GM12864 (cell line): ENCODE measurements at regions not wholly inside any gene's neighbourhood (a gene's known extent, or its start where the extent isn't known, plus 50 kb on each side); places are given as distances from the start of the nearest gene placed in this dataset.

Source experiments
- DNase-seq: peaks from one replicate; pipeline ENCODE4 v3.0.0-alpha.2; 2011; ENCODE audit warnings: low read depth
- H3K4me3 ChIP-seq: 2 replicates; pipeline ENCODE4 v1.5.1; 2011; ENCODE audit warnings: mild to moderate bottlenecking, low read depth, low read length, control low read depth
- CTCF ChIP-seq: IDR thresholded peaks from 2 replicates; pipeline ENCODE4 v1.5.1; 2011; ENCODE audit warnings: low read depth, mild to moderate bottlenecking, moderate library complexity, low read length, control low read depth, inconsistent platforms; ENCODE audit errors: missing control alignments

DNA sequence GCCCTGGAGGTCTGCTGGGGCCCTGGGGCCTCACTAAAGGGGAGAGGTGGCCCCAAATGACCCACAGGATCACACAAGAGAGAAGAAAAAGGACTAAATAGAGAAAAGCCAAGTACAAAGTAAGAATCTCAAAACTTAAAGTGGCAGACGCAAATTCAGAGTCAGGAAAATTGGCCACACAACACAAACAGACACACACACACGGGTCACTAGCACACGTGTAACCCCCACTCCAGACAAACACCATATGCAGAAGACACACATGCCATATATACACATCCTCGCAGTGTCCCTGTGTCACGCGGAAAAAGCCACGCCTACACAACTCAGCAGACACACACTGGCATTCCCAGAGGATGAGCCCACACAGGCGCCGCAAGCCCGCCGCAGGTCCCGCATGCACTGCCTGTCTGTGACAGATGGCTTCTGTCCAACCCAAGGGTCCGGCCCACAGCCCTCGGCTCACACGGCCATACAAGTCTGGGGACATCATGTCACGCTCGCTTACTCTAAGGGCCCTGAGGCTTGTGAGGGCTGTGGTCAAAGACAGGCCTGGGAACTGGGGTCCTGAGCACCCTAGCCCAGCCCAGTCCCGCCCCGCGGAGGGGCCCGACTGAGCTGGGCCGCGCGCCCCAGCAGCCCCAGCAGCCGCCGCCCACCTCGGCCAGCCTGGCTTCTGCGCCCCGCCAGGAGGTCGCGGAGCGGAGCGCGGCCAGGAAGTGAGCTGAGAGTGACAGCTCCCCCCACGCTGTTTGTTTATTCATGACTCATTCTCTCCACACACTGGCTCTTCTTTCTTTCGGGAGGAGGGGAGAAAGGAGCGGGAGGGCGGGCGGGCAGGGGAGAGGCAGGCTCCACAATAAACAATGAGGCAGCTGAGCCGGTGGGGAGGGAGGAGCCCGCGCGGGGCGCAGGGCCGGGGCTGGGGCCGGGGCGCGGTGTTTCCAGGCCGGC lies 95.5 kb upstream of the ZMIZ1 start:
- peak; percentile 55 for DNase-seq
- no peak for TF ChIP-seq CTCF
- peak overlapping the region; percentile 44 for H3K4me3 ChIP-seq

GRCh38 chr10:78973901-78974616 lies 94.7 kb upstream of the ZMIZ1 start:
- no peak for TF ChIP-seq CTCF
- peak overlapping the region; percentile 44 for H3K4me3 ChIP-seq
- no peak for DNase-seq

- TF ChIP-seq CTCF = peak; percentile 93
- no peak overlapping the region; the same call in 1 of the 2 replicates for H3K4me3 ChIP-seq
Observed at GRCh38 chr10:78974617-78975317, 94.0 kb upstream of the ZMIZ1 start.

DNA sequence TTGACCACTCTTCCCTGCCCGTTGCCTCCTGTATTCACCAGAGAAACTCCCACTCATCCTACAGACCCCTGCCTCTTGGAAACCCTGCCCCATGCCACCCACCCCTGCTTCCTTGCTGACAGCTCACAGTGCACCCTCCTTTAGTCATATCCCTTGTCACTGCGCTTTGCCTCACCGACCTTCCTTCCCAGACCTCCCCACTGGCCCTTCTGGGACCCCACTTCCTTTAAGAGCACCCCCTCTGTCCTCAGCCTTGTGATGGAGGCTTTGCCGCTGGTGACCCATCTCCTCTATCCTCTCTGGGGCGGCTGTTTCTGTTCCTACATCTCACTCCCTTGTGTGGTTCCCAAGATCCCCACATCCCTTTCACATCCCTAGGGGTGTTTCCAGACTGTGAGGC lies 92.8 kb upstream of the ZMIZ1 start:
- H3K4me3 ChIP-seq = no peak overlapping the region
- no peak for TF ChIP-seq CTCF
- DNase-seq = no peak

More at GRCh38 chr10:78974617-78975317, 94.0 kb upstream of the ZMIZ1 start:
- no peak for DNase-seq

DNA sequence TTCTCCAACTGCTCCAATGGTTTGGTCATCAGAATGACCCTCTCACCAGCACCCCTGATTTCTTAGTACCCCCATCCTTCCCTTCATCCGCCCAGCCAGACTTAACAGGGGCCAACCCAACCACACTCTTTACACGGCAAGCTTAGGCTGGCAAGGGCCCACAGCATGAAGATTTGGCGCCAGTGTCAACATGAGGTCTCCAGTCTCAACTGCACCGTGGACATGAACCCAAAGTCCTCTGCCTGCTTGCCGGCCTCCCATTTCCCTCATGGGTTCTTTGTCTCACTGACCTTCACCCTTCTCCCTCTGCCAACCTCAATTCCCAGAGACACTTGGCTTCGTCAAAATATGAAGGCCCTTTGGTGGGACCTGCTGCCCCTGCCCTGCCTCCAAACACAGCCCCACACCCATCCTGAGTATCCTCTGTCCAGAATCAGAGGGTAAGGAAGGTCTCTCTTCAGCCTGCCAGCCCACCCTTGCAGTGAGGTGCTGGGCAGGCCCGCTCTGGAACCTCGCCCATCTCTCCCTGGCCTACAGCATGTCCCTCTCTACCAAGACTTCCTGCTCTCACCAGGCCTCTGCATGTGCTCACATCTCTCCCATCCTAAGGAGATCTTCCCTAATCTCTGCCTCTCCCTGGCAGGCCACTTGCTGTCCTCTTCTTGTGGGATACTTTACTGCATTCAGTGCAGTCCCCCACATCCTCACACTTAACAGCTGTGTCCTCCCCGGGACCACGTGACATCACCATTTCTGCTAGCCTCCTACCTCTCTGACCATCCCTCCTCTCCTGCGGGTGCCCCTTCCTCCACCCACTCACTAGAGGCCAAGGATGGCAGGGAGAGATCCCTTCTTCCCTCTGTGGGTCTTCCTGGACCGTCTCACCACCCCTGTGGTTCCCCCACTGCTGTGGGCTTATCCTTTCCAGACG lies 91.7 kb upstream of the ZMIZ1 start:
- DNase-seq = no peak
- TF ChIP-seq CTCF = no peak
- H3K4me3 ChIP-seq = no peak overlapping the region

- DNase-seq = no peak
- H3K4me3 ChIP-seq = no peak overlapping the region
- TF ChIP-seq CTCF = no peak
Observed at GRCh38 chr10:78979938-78980337, 88.8 kb upstream of the ZMIZ1 start.
